ENCODE measurements at regions not wholly inside any gene's neighbourhood (a gene's known extent, or its start where the extent isn't known, plus 50 kb on each side); places are given as distances from the start of the nearest gene placed in this dataset.

DNA sequence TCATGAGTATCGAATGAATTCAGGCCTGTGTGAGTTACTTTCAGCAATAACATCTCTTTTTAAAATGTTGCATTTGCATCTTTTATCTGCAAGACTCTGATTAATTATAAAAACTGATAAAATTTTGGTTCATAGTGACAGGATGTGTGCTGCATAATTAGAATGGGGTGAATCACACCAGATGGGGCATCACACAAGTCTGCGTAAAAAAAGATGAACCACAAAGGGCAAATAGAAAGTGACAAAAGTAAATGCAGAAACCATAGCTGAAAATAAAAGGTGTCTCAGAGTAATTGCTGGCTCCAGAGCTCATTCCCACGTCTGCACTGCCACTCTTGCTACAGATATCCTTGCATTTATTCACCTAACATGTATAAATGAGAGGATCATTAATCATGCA is 131.1 kb downstream of the HS3ST1 start:
- peaks cover 2% of the 10 kb centered on the region for H3K4me1 Mint-ChIP-seq (ENCODE audit: low read depth)
- TF ChIP-seq, protein P1, sequence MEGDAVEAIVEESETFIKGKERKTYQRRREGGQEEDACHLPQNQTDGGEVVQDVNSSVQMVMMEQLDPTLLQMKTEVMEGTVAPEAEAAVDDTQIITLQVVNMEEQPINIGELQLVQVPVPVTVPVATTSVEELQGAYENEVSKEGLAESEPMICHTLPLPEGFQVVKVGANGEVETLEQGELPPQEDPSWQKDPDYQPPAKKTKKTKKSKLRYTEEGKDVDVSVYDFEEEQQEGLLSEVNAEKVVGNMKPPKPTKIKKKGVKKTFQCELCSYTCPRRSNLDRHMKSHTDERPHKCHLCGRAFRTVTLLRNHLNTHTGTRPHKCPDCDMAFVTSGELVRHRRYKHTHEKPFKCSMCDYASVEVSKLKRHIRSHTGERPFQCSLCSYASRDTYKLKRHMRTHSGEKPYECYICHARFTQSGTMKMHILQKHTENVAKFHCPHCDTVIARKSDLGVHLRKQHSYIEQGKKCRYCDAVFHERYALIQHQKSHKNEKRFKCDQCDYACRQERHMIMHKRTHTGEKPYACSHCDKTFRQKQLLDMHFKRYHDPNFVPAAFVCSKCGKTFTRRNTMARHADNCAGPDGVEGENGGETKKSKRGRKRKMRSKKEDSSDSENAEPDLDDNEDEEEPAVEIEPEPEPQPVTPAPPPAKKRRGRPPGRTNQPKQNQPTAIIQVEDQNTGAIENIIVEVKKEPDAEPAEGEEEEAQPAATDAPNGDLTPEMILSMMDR (IDR thresholded peaks at IDR 0.05; ENCODE audit: unreplicated experiment) = no peak

DNA sequence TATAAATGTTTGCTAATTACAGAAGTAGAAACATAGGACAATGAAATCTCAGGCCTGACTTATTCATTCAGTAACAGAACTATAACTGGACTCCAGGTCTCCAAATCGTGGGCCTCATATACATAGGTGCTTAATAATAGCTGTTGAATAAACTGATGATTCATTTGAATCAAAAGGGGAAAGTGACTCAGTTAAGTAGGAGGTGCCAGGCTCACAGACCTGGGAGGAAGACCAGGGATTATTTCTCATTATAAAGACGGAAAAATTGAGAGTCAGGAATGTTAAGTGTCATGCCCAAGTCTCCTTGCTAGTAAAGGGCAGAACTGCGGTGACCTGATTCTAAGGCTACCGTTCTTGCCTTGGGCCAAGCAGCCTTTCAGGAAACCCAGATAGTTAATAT is 131.5 kb downstream of the HS3ST1 start:
- Mint-ChIP-seq H3K4me1 (ENCODE audit: low read depth) (peaks cover 2% of the 10 kb centered on the region), H3K4me3 (ENCODE audit: low read depth) (no peak overlapping the region), H3K27me3 (no peaks in the 10 kb centered on the region), H3K27ac (no peak overlapping the region), H3K9me3 (ENCODE audit: low read depth) (no peaks in the 10 kb centered on the region), H3K36me3 (ENCODE audit: insufficient read depth) (no peaks in the 10 kb centered on the region)
- DNase-seq (ENCODE audit: low spot score, unreplicated experiment) = no peak
- TF ChIP-seq, protein P1 (IDR thresholded peaks at IDR 0.05; ENCODE audit: unreplicated experiment) = no peak

More for the DNA sequence above, 131.1 kb downstream of the HS3ST1 start:
- DNase-seq (ENCODE audit: low spot score, unreplicated experiment) = no peak
- H3K36me3 Mint-ChIP-seq (ENCODE audit: insufficient read depth) = no peaks in the 10 kb centered on the region
- H3K27ac Mint-ChIP-seq = no peak overlapping the region
- H3K27me3 Mint-ChIP-seq = no peaks in the 10 kb centered on the region
- H3K4me3 Mint-ChIP-seq (ENCODE audit: low read depth) = no peak overlapping the region
- no peaks in the 10 kb centered on the region for H3K9me3 Mint-ChIP-seq (ENCODE audit: low read depth)

DNA sequence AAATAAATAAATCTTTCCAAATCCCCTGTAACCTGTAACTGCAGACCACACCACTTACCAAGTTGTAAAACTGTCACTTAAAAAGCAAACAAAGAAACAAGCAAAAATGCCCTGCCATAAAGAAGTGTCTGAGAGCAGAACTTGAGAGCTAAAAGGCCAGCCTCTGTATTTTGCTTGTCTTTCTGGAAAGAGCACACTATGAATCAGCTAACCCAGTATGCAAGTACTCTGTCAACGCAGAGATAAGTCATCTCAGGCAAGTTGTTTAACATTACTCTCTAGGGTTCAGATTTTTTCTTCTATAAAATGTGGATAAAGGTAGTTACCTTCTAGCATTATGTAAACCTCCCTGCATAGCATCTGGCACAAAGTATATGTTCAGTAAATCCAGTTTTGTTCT is 134.8 kb downstream of the HS3ST1 start:
- TF ChIP-seq, protein P1 (IDR thresholded peaks at IDR 0.05; ENCODE audit: unreplicated experiment) = no peak
- Mint-ChIP-seq H3K4me1 (ENCODE audit: low read depth) (no peaks in the 10 kb centered on the region), H3K27me3 (no peaks in the 10 kb centered on the region), H3K36me3 (ENCODE audit: insufficient read depth) (no peaks in the 10 kb centered on the region), H3K9me3 (ENCODE audit: low read depth) (no peaks in the 10 kb centered on the region), H3K4me3 (ENCODE audit: low read depth) (no peak overlapping the region), H3K27ac (no peak overlapping the region)
- DNase-seq (ENCODE audit: low spot score, unreplicated experiment) = no peak

DNA sequence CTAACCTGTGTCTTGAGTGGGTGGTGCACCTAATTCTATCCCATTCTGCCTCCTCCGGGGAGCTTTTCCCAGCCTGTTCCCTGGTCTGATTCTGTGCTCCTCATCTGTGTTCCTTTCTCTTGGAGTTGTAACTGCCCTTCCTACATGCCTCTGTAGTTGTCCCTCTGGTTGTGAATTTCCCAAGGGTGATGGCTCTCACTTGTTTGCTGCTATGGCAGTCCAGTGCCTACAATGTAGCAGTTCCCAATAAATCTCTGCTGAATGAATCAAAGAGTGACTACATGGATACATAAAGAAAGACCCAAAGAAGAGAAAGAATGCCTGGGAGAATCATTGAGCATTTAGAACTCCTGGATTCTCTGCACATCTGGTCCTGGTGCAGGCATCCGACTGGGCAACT is 141.6 kb downstream of the HS3ST1 start:
- no peak overlapping the region for H3K4me3 Mint-ChIP-seq (ENCODE audit: low read depth)
- no peak overlapping the region for H3K27ac Mint-ChIP-seq
- peaks cover 7% of the 10 kb centered on the region for H3K4me1 Mint-ChIP-seq (ENCODE audit: low read depth)
- no peak for DNase-seq (ENCODE audit: low spot score, unreplicated experiment)
- H3K9me3 Mint-ChIP-seq (ENCODE audit: low read depth) = peaks cover 15% of the 10 kb centered on the region
- peaks cover 5% of the 10 kb centered on the region for H3K36me3 Mint-ChIP-seq (ENCODE audit: insufficient read depth)
- TF ChIP-seq, protein P1 (IDR thresholded peaks at IDR 0.05; ENCODE audit: unreplicated experiment) = no peak
- no peaks in the 10 kb centered on the region for H3K27me3 Mint-ChIP-seq

DNA sequence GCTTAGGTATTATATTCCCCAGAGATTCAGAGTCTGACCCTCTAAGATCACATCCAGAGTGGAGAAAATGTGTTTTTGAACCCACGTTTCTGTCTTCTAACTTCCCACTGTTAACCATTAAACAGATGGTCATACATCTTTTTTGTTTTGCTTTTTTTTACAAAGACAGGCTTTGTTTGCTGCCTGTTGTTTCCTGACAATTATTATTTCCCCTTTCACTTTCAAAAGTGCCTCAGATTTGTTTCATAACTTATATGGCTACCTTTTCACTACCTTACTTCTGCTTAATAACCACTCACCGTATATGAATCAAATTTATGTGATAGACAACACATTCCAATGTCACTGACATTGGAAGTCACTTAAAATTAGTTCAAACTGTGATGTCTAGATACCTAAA is 142.2 kb downstream of the HS3ST1 start:
- Mint-ChIP-seq H3K36me3 (ENCODE audit: insufficient read depth) (peaks cover 5% of the 10 kb centered on the region), H3K27ac (no peak overlapping the region), H3K4me3 (ENCODE audit: low read depth) (no peak overlapping the region), H3K4me1 (ENCODE audit: low read depth) (peaks cover 7% of the 10 kb centered on the region), H3K27me3 (no peaks in the 10 kb centered on the region), H3K9me3 (ENCODE audit: low read depth) (peaks cover 15% of the 10 kb centered on the region)
- TF ChIP-seq, protein P1 (IDR thresholded peaks at IDR 0.05; ENCODE audit: unreplicated experiment) = no peak
- no peak for DNase-seq (ENCODE audit: low spot score, unreplicated experiment)

Data from progenitor cell of endocrine pancreas (in vitro differentiated cells).